Midbrain (tissue), 1 donor: ENCODE measurements at regions not wholly inside any gene's neighbourhood (a gene's known extent, or its start where the extent isn't known, plus 50 kb on each side); places are given as distances from the start of the nearest gene placed in this dataset.
"Not testable (repeated sequence)": the region's sequence is repeated elsewhere in the genome, so short reads cannot be mapped to it uniquely, and the experiment has no call there.

Experiments
- DNase-seq: peaks from one replicate; lab custom pipeline; 2025; lab: John Stamatoyannopoulos, UW

DNA sequence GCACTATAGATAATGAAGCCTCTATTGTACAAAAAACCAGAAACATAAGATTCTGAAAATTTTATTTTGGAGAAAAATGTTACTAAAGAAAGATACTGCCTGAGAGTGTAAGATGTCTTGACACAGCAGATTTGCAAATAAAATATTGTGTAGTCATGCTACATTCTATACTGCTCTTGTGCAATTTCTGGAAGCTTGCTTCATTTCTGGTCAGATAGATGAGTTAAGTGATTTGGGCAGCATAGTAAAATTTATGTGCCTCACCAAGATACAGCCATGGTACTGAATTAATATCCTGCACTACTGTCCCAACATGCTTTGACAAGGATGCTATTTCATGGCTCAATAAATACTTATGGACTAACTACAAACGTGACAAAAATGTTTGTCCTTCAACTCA is 55.1 kb upstream of the STARD13 start:
- DNase-seq: no peak

DNA sequence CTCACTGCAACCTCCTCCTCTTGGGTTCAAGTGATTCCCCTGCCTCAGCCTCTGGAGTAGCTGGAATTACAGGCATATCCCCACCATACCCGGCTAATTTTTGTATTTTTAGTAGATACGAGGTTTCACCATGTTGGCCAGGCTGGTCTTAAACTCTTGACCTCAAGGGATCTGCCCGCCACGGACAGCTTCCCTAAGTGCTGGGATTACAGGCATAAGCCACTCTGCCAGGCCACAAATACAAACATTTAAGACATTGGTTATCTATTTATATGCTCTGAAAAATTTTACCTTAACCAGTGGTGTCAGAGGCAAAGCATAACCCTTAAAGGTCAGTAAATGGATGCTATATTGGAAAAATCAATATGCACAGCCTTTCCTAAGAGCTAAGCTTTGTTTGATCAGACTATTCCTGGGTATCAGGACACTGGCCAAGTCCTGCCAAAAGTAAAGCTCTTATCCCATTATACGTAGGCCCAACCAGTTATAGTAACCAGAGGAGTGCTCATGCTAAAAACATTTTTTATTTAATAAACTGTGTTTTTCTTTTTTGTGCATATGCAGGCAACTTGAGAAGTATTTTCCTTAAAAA is 56.4 kb upstream of the STARD13 start:
- no peak for DNase-seq

DNA sequence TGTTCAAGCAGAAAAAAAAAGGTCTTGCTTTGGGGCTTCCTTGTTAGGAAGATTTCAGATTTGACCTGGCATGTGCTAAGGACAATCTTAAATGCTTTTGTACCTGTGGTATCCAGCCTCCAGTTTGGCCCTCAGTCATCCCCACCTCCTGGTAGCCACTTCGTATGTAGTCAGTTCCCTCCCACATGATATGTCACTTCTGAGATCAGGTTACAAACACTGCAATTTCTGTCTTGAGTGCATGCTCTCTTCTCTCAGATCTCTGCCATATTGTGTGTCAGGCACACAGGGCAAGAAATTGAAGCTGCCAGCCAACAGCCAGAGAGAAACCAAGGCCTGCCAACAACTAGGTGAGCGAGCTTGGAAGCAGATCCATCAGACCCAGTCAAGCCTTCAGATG is 60.3 kb upstream of the STARD13 start:
- DNase-seq: no peak

DNA sequence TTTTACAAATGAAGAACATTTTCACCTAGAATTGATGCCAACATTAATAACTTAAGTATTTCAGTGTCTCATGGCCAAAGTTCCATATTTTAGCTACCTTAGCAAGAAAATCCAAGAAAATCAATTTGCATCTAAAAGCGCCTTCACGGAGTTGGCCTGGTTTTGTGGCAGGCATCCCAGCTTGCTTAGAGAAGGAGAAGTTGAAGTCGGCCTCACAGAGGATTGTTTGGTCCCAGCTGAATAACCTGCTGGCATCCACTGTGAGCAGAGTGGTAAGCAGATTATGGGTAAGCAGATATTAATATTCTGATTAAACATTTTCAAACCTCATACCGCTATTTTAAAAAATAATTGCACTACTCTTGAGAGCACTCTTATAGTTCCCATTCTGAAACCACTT is 62.3 kb upstream of the STARD13 start:
- DNase-seq: peak; percentile 75

DNA sequence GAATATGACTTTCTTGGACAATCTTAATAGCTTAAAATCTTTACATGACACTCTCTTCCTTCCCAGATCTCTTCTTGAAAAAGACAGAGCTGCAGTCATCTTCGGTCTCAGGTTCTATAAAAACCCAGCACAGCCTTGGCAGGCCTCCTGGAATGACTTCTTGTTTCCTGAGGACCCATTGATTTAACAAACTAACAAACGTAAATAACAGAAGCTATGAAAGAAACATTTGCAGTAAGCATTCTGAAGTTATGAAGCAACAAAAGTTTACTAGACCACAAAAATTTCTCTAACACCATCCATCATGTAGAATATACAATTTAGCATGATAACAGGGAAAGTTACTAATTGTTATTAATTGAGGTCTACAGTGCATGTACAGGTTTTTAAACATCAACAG is 62.8 kb upstream of the STARD13 start:
- no peak for DNase-seq

DNA sequence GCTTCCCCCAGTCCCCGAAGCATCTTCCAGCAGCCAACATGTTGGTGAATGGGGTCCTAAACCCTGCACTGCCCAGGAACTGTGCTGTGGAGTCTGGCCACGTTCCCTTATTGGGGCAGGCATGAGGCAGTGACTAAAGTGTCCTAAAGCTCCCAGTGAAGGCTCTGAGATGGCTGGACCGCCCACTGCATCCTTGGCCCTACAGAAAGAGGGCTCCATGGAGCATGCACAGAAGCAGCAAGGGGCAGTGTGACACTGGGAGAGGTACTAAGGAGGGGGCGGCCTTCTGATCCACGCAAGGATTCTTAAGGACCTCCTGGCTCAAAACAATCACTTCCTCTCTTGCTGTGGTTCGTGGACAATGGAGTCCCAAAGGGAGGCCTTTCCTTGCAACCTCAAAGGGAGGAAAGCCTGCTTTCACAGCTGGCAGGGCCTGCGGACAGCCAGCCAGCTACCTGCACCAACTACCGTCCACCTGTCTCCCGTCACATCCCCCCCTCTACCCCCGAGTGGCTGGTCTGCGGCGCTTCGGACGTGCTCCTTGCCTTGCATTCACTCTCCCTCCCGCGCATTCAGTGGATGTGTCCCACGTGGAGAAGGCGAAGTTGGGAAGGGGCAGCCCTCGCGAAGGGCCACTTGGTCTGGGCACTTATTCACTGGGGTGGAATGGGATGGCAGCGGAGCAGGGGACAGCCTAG is 63.9 kb upstream of the STARD13 start:
- DNase-seq: no peak

DNA sequence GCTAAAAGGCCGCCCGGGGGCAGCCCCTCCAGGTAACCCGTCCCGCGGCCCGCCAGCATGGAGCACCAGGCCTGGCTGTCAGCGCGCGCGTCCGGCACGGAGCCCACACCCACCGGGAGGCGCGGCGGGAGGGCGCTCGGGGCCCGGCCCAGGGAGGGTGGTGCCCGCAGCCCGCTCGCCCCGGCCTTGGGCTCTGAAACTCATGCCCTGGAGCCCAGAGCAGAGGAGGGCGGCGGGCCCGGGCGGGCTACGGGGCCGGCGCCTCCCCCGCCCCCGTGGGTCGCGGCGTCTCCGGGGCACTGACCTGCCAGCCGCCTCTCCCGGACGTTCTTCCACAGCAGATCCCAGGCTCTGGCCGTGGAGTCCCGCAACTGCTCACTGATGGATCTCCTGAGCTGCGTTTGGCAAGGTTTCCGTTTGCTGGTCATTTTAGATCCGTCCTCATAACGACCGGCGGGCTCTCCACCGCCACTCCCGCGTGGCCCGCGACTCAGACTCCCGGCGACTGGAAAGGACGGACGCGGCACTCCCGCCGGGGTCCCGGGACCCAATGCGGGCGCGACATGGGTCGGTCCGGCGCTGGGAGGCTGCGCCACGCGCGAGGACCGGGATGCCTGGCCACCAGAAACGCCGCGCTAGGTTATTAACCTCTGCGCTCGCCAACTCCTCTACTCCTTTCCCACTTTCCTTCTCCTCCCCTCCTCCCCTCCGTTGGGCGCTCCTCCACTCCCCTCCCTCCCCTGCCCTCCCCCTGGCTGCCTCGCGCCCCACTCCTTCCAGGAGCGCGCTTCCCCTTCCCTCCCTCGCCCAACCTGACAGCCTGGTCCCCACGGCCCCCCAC is 64.7 kb upstream of the STARD13 start:
- DNase-seq: peak; percentile 29

DNA sequence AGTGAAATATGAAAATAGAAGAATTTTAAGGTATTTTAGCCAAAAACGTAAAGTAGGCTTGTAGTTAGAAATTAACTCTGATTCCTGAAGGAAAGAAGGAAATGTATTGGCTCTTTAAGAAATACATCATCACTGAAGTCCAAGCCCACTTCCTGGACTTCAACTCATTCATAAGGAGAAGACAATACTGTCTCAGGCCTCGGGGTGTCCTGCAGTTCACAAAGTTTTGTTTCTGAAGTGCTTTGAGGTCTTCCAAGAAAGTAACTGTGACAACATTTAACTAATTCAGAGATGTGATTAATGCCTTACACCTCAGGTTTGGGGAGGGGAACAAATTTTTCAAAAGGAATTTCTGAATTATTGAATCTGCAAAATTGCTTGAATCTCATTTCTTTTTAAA is 65.8 kb upstream of the STARD13 start:
- no peak for DNase-seq

DNA sequence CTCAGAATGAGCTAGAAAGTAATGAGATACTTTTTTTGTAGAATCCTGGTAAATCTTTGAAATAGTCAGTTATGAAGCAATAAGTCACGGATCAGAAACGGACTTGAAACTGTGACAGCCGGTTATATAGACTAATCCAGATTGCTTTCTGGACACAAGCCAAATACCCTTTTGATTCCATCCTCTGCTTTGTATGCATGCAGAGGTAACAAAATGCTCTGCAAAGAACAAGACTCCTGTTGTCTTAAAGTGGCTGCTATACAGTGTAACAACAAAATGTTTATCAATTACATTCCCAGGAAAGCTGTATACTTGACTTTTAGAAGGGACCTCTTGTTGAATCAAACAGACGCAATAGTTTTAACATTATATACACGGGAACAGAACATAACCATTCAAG is 66.5 kb upstream of the STARD13 start:
- DNase-seq: no peak

DNA sequence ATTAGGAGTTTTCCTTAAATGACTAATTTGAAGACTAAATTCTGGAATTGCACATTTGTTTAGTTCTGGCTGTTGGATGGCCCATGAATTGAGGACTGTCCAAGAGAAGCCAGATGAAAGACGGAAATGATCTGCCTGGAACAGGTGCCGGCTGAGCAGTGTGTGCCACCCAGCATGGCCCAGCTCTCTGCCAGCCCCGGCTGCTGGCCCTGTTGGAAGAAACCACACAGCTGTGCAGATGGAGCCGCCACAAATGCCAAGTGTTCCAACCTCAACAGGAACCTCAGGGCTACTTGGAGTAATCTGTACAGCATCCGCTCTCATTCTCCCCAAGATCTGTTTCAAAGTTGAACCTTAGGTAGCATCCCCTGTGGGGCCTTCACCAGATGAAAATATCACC is 67.0 kb upstream of the STARD13 start:
- no peak for DNase-seq

DNA sequence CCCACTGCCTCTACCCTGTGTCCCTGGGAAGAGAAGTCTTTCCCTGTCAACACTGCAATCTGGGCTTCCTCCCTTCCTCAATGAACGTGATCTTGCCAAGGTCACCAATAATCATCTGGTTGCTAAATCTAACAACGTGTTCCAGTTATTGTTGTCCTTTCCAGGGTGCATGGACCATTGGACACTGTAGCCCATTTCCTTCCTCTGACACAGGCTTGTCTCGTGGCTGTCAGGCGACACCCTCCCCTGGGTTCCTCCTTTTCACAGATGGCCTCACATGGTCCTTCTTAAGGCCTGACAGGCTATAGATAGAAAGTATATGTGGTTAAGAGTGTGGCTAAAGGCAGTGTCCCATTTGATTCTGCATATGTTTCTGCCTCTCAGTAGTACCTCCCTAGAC is 67.7 kb upstream of the STARD13 start:
- DNase-seq: peak; percentile 34

DNA sequence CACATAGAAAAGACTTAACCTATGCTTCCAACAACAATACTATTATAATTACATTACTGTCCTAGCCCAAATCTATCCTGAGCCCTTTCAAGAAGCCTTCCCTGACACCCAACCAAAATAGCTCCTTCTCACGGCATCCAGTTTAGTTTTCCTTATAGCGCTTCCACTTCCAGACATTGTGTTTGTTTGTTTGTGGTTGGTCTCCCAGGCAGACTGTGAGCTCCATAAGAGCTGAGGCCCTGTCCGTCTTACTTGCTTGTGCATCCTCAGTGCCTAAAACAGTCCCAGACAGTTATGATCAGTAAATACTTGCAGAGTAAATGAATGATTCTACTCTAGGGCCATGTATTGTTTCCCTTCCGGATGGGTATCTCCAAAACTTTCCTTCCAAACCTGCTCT is 68.1 kb upstream of the STARD13 start:
- no peak for DNase-seq

DNA sequence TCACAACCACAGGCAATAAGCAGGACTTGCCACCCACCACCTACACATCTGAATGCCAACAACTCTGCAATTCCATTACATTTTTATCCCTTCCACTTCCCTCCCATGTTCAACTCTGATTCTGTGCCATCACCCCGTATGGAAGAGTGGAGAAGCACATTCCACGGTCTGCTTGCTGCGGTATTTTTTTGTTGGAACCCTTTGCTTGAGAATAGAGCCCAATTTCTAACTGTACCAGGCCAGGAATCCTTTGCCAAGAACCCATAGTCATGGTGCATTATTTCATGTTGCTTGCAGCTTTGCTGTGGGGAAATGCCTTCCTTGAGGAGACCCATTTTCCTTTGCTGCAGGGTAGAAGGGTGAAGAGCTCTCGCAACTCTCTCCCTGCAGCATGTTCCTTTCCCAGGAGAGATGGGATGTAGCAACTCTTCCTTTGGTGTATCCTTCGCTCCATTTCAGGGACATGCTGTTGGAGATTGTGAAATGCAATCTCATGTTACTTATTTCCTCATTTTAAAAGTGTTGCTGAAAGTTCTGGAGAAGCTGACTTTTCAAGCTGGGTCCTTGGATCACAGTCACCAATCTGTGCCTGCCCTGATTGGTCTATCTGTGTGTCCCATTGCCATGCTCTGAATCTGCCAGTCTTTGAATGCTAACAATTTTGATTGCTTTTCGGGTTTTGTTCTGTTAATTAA is 69.8 kb upstream of the STARD13 start:
- DNase-seq: no peak

DNA sequence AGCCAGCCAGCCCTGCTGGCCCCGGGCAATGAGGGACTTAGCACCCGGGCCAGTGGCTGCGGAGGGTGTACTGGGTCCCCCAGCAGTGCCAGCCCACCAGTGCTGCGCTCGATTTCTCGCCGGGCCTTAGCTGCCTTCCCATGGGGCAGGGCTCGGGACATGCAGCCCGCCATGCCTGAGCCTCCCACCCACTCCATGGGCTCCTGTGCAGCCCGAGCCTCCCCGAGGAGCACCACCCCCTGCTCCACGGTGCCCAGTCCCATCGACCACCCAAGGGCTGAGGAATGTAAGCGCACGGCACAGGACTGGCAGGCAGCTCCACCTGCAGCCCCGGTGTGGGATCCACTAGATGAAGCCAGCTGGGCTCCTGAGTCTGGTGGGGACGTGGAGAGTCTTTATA is 72.5 kb upstream of the STARD13 start:
- not testable (repeated sequence) for DNase-seq

DNA sequence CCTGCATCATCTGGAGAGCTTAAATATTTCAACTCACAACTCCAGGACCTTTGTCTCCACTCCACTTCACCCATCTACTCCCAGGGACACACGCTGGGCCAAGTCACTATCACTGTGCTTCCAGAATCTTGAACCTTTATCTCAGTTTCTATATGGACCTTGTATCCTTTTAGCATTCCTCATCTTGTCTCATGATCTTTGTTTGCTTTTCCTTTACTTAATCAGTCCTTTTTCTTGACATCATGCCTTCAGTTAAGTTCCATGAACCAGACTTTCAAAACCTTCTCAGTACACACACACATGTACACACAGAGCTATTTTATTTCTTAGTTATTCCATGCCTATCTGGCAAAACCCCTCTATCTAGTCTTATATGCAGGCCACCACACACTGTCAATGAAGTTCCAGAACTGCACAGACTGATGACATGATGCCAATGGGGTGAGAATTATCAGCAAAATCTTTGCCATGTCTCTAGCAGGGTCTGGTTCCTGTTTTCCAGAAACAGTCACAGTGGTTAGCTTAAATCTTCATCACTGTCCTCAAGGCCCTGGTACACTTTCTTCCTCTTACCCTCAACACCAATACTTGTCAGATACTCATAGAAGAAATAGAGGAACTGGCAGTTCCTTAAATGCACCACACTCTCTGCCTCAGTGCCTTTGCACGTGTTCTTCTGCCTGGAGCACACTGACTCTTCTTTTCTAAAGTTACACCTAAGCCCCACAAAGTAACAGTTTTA is 77.6 kb upstream of the STARD13 start:
- DNase-seq: no peak

DNA sequence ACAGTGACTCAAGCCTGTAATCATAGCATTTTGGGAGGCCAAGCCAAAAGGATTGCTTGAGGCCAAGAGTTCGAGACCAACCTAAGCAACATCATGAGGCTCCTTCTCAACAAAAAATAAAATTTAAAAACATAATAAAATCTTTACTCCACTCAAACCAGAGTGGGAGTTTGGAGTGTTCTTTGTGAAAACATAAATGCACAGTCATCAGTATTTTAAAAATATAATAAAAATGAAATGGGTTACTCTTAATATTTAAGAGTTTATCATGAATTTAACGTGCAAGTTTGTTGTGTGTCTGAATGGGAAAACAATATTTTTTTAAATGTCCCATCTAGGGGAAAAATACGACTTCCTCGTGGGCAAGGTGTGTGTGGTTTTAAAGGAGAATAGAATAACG is 78.6 kb upstream of the STARD13 start:
- DNase-seq: no peak

DNA sequence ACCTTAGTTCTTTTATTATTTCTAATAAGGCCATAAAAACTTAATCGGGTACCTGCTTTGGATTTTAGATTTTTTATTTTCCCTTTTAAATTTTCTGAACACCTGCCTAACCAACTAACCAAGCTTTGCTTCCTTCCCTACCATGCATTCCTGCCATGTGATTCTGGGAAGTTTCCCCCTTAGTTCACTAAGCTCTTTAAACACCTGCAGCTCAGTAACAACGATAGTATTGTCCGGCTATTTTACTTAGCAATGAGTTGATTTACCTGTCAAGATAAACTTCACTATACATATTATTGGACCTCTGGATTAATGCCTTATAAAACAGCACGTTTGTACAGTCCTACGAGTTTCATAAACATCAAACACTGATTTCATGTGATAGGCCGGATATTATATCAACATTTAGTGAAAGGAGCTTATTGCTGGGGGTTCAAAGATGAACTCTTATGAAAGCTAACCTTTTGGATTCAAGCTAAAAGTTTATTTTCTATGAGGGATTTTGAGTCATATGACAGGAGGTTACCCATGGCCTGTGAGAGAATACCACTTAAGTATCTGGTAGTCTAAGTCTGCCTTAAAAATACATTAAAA is 81.0 kb upstream of the STARD13 start:
- no peak for DNase-seq

DNA sequence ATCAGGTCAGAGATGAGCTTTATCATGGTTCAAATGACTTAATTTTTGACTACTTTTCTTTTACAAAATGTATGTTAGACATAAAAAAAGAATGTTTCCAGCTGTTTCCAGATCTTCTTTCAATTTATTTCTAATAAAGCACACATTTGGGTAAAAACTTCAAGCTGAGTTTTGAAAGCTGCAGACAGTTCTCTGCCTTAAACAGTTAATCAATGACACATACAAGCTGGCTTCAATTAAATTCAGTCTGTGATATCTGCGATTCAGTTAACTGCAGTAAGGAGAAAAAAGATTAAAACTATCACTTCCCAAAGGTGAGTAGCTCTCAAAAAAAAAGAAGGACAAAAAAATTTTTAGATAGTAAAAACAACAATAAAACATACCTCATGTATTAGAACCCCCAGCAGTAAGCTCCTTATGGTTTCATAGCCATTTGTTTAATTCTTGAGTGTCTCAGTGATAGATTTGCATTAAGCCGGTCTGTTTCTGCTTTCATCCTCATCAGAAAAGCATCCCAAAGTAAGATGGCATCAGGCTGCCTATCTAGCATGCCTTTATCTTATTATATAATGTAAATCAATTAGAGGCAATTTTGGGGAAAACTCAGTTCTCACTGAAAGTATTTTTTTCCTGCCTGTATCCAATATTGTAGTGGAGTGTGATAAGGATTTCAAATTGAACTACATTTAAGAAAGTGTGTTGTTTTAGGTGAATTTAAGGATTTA is 81.8 kb upstream of the STARD13 start:
- DNase-seq: no peak

DNA sequence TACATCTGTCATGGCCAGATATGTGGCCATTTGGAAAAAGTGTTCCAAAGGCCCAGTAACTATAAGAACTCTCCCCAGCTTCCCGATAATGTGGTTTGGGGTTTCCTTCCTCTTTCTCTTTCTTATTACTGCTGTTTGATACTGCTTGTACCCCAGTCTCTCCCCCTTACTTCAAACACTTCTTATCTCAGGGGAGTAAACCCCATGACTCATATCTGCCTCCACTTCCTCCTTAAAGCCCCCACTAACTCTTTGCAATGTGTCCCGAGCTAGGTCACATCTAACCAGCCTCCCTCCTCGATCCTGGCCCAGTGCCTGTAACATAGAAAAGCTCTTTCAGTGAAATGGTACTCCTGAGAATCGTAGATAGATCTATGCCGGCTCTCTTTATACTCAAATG is 82.4 kb upstream of the STARD13 start:
- DNase-seq: no peak

DNA sequence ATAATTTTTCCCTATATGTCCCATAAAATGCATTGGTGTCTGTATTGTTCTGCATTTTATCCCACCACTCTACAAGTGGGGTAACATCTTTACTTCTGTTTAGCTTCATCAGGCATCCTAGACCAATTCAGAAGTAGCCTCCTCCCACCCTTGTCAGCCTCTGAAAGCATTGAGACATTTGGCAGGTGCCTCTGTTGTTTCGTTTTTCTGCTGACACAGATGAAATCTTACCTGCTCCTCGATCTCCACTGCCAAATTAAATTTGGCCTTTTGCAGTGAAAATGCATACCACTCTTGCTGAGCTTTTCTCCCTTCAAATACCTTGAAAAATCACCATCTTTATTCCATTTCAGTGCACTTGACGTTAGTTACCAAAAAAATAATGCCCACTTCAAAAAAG is 83.5 kb upstream of the STARD13 start:
- no peak for DNase-seq
